GM12878 (cell line): ENCODE measurements at regions not wholly inside any gene's neighbourhood (a gene's known extent, or its start where the extent isn't known, plus 50 kb on each side); places are given as distances from the start of the nearest gene placed in this dataset.

ENCODE experiments used
- ATAC-seq: fragments of 200-7000 bp; cut with Tn5 transposase; 3 replicates; pipeline ENCODE4 v1.9.1; 2020; ENCODE audit warnings: mild to moderate bottlenecking, moderate library complexity
- BruUV-seq: library from RNA; stranded (reverse); fragments of 400-500 nt; replicated peaks from 2 replicates; lab custom pipeline; 2021; lab: Mats Ljungman, UMichigan
- CTCF ChIA-PET: fragments of 300-600 bp; sonication (Branson Sonifier 250); formaldehyde crosslinking; extraction: SDS; loops from one replicate; lab custom pipeline; 2021; ENCODE audit warnings: inconsistent platforms; lab: Yijun Ruan, JAX
- POLR2A ChIA-PET: fragments of 350-600 bp; formaldehyde crosslinking; extraction: SDS; loops from one replicate; lab custom pipeline; 2021; ENCODE audit warnings: inconsistent platforms; lab: Charles Lee
- RAD21 ChIA-PET: fragments of 300-600 bp; sonication (Branson Sonifier 250); formaldehyde crosslinking; loops from one replicate; lab custom pipeline; 2023; ENCODE audit warnings: antibody characterized with exemption; ENCODE audit not compliant: unreplicated experiment; lab: Charles Lee
- SMC1A ChIA-PET: fragments of 300-600 bp; sonication (Branson Sonifier 250); formaldehyde crosslinking; loops from one replicate; lab custom pipeline; 2023; ENCODE audit not compliant: unreplicated experiment, uncharacterized antibody; lab: Charles Lee
- DNase-seq: peaks from one replicate; pipeline ENCODE4 v3.0.0-alpha.2; 2011; ENCODE audit warnings: low read depth, low spot score
- FAIRE-seq: peaks from 3 replicates; lab custom pipeline; 2011; peaks lifted over from hg19 to GRCh38; lab: Jason Lieb, UNC
- H2AFZ ChIP-seq: 2 replicates; pipeline ENCODE4 v1.6.0; 2011; ENCODE audit warnings: low read depth, low read length, control low read depth; ENCODE audit not compliant: control insufficient read depth
- H3K27ac ChIP-seq: 2 replicates; pipeline ENCODE4 v1.5.1; 2011; ENCODE audit warnings: control low read depth; ENCODE audit not compliant: control insufficient read depth, insufficient read depth
- H3K27me3 ChIP-seq, 2 experiments: replicated peaks in 1 of 2; 2 replicates each; pipeline versions ENCODE4 v1.6.0 to v1.6.1; 2011; ENCODE audit warnings: low read length in 1 of 2; ENCODE audit not compliant: control insufficient read depth in 2 of 2, insufficient read depth in 2 of 2
- H3K36me3 ChIP-seq, 2 experiments: 2 replicates each; pipeline ENCODE4 v1.5.1; 2011; ENCODE audit warnings: low read length in 1 of 2; ENCODE audit not compliant: control insufficient read depth in 2 of 2, insufficient read depth in 2 of 2
- H3K4me1 ChIP-seq: 2 replicates; pipeline ENCODE4 v1.6.1; 2011; ENCODE audit warnings: mild to moderate bottlenecking, low read length, moderate library complexity, mixed read lengths; ENCODE audit not compliant: control insufficient read depth, insufficient read depth
- H3K4me2 ChIP-seq: 2 replicates; pipeline ENCODE4 v1.6.0; 2011; ENCODE audit warnings: control low read depth; ENCODE audit not compliant: control insufficient read depth, insufficient read depth
- H3K4me3 ChIP-seq: fragments of 200-600 bp; sonication (generic); 2 replicates; pipeline ENCODE4 v1.5.1; 2016
- H3K79me2 ChIP-seq: 2 replicates; pipeline ENCODE4 v1.6.0; 2011; ENCODE audit warnings: low read length; ENCODE audit not compliant: control insufficient read depth, insufficient read depth
- H3K9ac ChIP-seq: 2 replicates; pipeline ENCODE4 v1.8.0; 2011; ENCODE audit warnings: low read length, control low read depth, mixed read lengths; ENCODE audit not compliant: control insufficient read depth, insufficient read depth
- H3K9me3 ChIP-seq: replicated peaks from 3 replicates; pipeline ENCODE4 v1.5.1; 2011; ENCODE audit warnings: mild to moderate bottlenecking, low read length; ENCODE audit not compliant: control insufficient read depth, insufficient read depth
- H4K20me1 ChIP-seq: 2 replicates; pipeline ENCODE4 v1.6.0; 2011; ENCODE audit not compliant: control insufficient read depth, insufficient read depth
- BCLAF1 ChIP-seq: fragments of 450-650 bp; IDR thresholded peaks from 2 replicates; pipeline ENCODE4 v1.6.1; 2017; ENCODE audit warnings: antibody characterized with exemption, mild to moderate bottlenecking, moderate library complexity
- BHLHE40 ChIP-seq, 2 experiments: fragments of 450-650 bp in 1 of 2; IDR thresholded peaks; 2 replicates each; pipeline ENCODE4 v1.6.1; 2011 to 2017; ENCODE audit warnings: low read depth in 2 of 2, borderline replicate concordance in 1 of 2, improper control_type of control experiment in 1 of 2, low read length in 1 of 2, mild to moderate bottlenecking in 1 of 2
- DPF2 ChIP-seq: fragments of 450-650 bp; IDR thresholded peaks from 2 replicates; pipeline ENCODE4 v1.6.1; 2017; ENCODE audit warnings: mild to moderate bottlenecking
- EP300 ChIP-seq, 2 experiments: fragments of 150-350 bp in 1 of 2; IDR thresholded peaks; 2 replicates each; pipeline ENCODE4 v1.6.1; 2011 to 2012; ENCODE audit warnings: low read depth in 2 of 2, low read length in 2 of 2, borderline replicate concordance in 1 of 2, improper control_type of control experiment in 1 of 2, inconsistent platforms in 1 of 2; ENCODE audit not compliant: control insufficient read depth in 1 of 2
- JUND ChIP-seq: IDR thresholded peaks from 2 replicates; pipeline ENCODE4 v1.6.1; 2012; ENCODE audit warnings: low read depth, mild to moderate bottlenecking, low read length, improper control_type of control experiment, moderate library complexity
- POLR2A ChIP-seq: IDR thresholded peaks from 2 replicates; pipeline ENCODE4 v1.6.1; 2011; ENCODE audit warnings: low read depth, mild to moderate bottlenecking, low read length
- RAD51 ChIP-seq: fragments of 450-650 bp; IDR thresholded peaks from 2 replicates; pipeline ENCODE4 v1.6.1; 2016; ENCODE audit warnings: moderate library complexity, mild to moderate bottlenecking, inconsistent platforms
- RB1 ChIP-seq: fragments of 450-650 bp; formaldehyde crosslinking; IDR thresholded peaks from 2 replicates; pipeline ENCODE4 v1.6.1; 2017; ENCODE audit warnings: mild to moderate bottlenecking, borderline replicate concordance
- RFX5 ChIP-seq: IDR thresholded peaks from 2 replicates; pipeline ENCODE4 v1.6.1; 2011; ENCODE audit warnings: low read depth, low read length, improper control_type of control experiment
- SMARCA5 ChIP-seq: fragments of 450-650 bp; IDR thresholded peaks from 2 replicates; pipeline ENCODE4 v1.6.1; 2017; ENCODE audit warnings: mild to moderate bottlenecking
- SPI1 ChIP-seq: IDR thresholded peaks from 2 replicates; pipeline ENCODE4 v1.6.1; 2011; ENCODE audit warnings: low read depth, mild to moderate bottlenecking, low read length, moderate library complexity, borderline replicate concordance; ENCODE audit not compliant: insufficient read depth
- TCF7 ChIP-seq: IDR thresholded peaks from 2 replicates; pipeline ENCODE4 v1.6.1; 2014; ENCODE audit warnings: antibody characterized with exemption, borderline replicate concordance
- ZBTB40 ChIP-seq: fragments of 450-650 bp; IDR thresholded peaks from 2 replicates; pipeline ENCODE4 v1.6.1; 2016; ENCODE audit warnings: mild to moderate bottlenecking, moderate library complexity, borderline replicate concordance
- WGBS: methylation state at CpG from one replicate; pipeline ENCODE4 v1.1.6; 2016; ENCODE audit warnings: low lambda C conversion rate; ENCODE audit not compliant: insufficient replicate concordance, insufficient coverage; ENCODE audit errors: missing lambda C conversion rate; 5-methylcytosine and 5-hydroxymethylcytosine counted together
- in situ Hi-C: fragments of 300-500 bp; cut with MboI; formaldehyde crosslinking; loops from 9 replicates; pipeline ENCODE4 v1.14.3; 2018; ENCODE audit warnings: mixed read lengths
- intact Hi-C: fragments of 100-400 bp; cut with micrococcal nuclease; formaldehyde crosslinking; loops from one replicate; pipeline ENCODE4 v1.14.2; 2022; ENCODE audit not compliant: unreplicated experiment

GRCh38 chr3:67808906-67809305 lies 154.5 kb upstream of the SUCLG2 start (continued):
- TF ChIP-seq RFX5 (no peak), SMARCA5 (no peak), RB1 (no peak), BCLAF1 (no peak), TCF7 (no peak), JUND (no peak)

- 8% methylated on average over 3 of the region's 3 CpGs for WGBS
- SMC1A ChIA-PET, result no interaction called here
- DNase-seq (no peak), FAIRE-seq (no peak), ATAC-seq (no peak)
- BruUV-seq, result no TSS peak
- POLR2A ChIA-PET, result no interaction called here
- Histone ChIP-seq H3K9ac (no peak overlapping the region), H3K36me3 (no peaks in the 10 kb centered on the region), H3K4me3 (no peak overlapping the region), H3K9me3 (no peaks in the 10 kb centered on the region; the same call in 2 of the 3 replicates), H3K27ac (no peak overlapping the region), H4K20me1 (no peaks in the 10 kb centered on the region), H3K79me2 (no peaks in the 10 kb centered on the region), H3K4me2 (no peak overlapping the region), H2AFZ (no peak overlapping the region), H3K27me3 (no peaks in the 10 kb centered on the region), H3K4me1 (no peaks in the 10 kb centered on the region)
- in situ Hi-C loops (no loop called here), intact Hi-C loops (no loop called here)
- CTCF ChIA-PET, result interaction anchor here (0.5 kb wide), 1 partner anchor 1072 kb away, joined by 3 read pairs; no protein-coding TSS in a partner anchor
- RAD21 ChIA-PET, result no interaction called here
- no peak for TF ChIP-seq RAD51
- TF ChIP-seq ZBTB40, result no peak
- TF ChIP-seq SPI1, result no peak
- no peak for TF ChIP-seq DPF2
- TF ChIP-seq EP300 (IDR thresholded peaks at IDR 0.05; ENCODE audit: borderline replicate concordance in 1 of 2, control insufficient read depth in 1 of 2, low read depth in 2 of 2, low read length in 2 of 2), result no peak
- TF ChIP-seq SMARCA5, result no peak
- no peak for TF ChIP-seq BHLHE40 (IDR thresholded peaks at IDR 0.05; ENCODE audit: borderline replicate concordance in 1 of 2, low read depth in 2 of 2, low read length in 1 of 2)
- TF ChIP-seq POLR2A, result no peak
These were observed 150.2 kb upstream of the SUCLG2 start for GRCh38 chr3:67804578-67804977.
